Nephron (organoid): ENCODE measurements at regions not wholly inside any gene's neighbourhood (a gene's known extent, or its start where the extent isn't known, plus 50 kb on each side); places are given as distances from the start of the nearest gene placed in this dataset.

Experiments used
- H3K27ac Mint-ChIP-seq, 3 experiments: 2 replicates each; pipeline ENCODE4 v1.8.0; 2020; ENCODE audit warnings: mixed read lengths in 3 of 3, mild to moderate bottlenecking in 2 of 3, moderate library complexity in 1 of 3
- H3K27me3 Mint-ChIP-seq: 2 replicates; pipeline ENCODE4 v1.8.0; 2021; ENCODE audit warnings: low read depth, mild to moderate bottlenecking, moderate library complexity, mixed read lengths
- H3K36me3 Mint-ChIP-seq: 2 replicates; pipeline ENCODE4 v1.8.0; 2020; ENCODE audit warnings: low read depth, mixed read lengths
- H3K4me1 Mint-ChIP-seq: 2 replicates; pipeline ENCODE4 v1.8.0; 2020; ENCODE audit warnings: mixed read lengths
- H3K4me3 Mint-ChIP-seq, 3 experiments: 2 replicates each; pipeline ENCODE4 v1.8.0; 2020; ENCODE audit warnings: mild to moderate bottlenecking in 3 of 3, mixed read lengths in 3 of 3, moderate library complexity in 2 of 3
- H3K9me3 Mint-ChIP-seq: 2 replicates; pipeline ENCODE4 v1.8.0; 2020; ENCODE audit warnings: mixed read lengths
- TF ChIP-seq, protein P1 (sequence below), 3 experiments: fragments of 200-600 bp; sonication (generic); IDR thresholded peaks; one replicate each; pipeline ENCODE4 v1.5.0; 2021; ENCODE audit warnings: antibody characterized with exemption in 3 of 3; ENCODE audit not compliant: unreplicated experiment in 3 of 3

DNA sequence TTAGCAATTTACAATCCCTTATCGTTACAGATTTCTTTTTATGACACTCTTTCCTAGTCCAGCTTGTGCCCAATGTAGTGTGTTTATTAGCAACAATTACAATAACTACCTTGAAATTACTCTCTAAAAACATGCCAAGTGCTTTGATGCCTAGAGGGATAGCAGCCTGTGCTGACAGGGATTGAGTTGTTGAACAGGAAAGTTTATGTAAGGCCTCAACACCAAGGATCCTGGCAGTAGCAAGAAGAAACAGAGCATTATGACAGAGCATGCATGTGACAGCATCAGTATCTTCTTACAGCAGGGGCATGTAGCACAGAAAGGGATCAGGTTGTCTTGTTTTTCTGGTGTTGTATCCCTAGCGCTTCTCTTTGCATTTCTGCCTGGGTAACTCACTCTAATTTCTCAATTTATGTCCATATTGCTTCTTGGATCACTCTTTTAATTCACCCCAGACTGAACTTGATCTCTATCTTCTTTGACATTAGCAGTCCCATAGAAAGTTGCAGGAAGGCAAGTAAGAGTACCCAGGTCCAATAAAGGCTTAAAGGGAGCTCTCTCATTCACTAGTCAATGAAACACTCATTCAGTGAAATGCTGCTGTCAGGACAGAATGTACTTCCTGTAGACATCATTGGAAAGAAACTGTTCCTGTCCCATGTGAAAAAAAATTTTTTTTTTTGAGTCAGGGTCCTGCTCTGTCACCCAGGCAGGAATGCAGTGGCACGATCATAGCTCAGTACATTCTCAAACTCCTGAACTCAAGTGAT, 220.0 kb upstream of the GRIP1 start:
- Mint-ChIP-seq H3K4me1 (peaks cover 30% of the 10 kb centered on the region), H3K4me3 (no peak overlapping the region), H3K9me3 (no peaks in the 10 kb centered on the region), H3K27me3 (no peaks in the 10 kb centered on the region), H3K27ac (peak overlapping the region in 1 of 3 experiments; percentile 13), H3K36me3 (peaks cover 4% of the 10 kb centered on the region)
- TF ChIP-seq, protein P1, sequence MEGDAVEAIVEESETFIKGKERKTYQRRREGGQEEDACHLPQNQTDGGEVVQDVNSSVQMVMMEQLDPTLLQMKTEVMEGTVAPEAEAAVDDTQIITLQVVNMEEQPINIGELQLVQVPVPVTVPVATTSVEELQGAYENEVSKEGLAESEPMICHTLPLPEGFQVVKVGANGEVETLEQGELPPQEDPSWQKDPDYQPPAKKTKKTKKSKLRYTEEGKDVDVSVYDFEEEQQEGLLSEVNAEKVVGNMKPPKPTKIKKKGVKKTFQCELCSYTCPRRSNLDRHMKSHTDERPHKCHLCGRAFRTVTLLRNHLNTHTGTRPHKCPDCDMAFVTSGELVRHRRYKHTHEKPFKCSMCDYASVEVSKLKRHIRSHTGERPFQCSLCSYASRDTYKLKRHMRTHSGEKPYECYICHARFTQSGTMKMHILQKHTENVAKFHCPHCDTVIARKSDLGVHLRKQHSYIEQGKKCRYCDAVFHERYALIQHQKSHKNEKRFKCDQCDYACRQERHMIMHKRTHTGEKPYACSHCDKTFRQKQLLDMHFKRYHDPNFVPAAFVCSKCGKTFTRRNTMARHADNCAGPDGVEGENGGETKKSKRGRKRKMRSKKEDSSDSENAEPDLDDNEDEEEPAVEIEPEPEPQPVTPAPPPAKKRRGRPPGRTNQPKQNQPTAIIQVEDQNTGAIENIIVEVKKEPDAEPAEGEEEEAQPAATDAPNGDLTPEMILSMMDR (IDR thresholded peaks at IDR 0.05; ENCODE audit: unreplicated experiment in 3 of 3) = no peak

DNA sequence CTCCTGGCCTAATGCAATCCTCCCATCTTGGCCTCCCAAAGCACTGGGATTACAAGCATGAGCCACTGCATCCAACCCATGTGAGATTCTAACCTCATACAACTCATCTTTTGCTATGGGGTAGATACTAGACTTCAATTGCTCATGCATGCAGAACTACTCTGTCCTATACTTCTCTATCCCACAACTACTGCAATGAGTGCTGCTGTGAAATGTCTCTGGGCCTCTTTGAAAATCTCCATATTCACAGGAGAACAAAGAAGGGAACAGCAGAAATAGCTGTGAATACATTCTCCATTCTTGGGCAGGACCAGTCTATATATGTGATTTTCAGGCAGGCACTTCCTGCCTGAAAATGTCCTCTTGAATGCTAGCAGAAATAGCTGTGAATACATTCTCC, 220.7 kb upstream of the GRIP1 start:
- H3K9me3 Mint-ChIP-seq = no peaks in the 10 kb centered on the region
- H3K36me3 Mint-ChIP-seq = peaks cover 4% of the 10 kb centered on the region
- peak overlapping the region in 2 of 3 experiments; percentile 4 to 34 for H3K27ac Mint-ChIP-seq
- no peak overlapping the region for H3K4me3 Mint-ChIP-seq
- TF ChIP-seq, protein P1 (IDR thresholded peaks at IDR 0.05; ENCODE audit: unreplicated experiment in 3 of 3) = no peak
- peaks cover 30% of the 10 kb centered on the region for H3K4me1 Mint-ChIP-seq
- H3K27me3 Mint-ChIP-seq = no peaks in the 10 kb centered on the region

DNA sequence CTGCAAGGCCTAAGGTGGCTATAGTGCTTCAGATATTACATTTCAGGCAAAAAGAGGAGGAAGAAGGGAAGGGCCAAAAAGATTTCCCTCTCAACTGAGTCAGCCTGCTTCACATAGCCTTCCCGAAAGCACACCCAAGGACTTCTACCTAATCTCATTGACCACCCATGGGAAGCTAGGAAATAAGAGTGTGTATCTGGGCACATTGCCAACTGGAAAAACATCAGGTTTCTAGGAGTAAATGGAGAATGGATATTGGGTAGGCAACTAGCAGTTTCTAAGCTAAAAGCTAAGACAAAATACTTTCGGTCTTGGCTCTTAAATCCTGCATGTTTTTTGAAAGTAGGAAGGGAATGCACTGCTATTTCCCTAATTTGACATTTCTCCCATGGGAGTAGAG, 221.7 kb upstream of the GRIP1 start:
- Mint-ChIP-seq H3K9me3 (no peaks in the 10 kb centered on the region), H3K4me1 (peaks cover 30% of the 10 kb centered on the region), H3K27ac (peak overlapping the region in 1 of 3 experiments; percentile 56), H3K36me3 (no peaks in the 10 kb centered on the region), H3K4me3 (no peak overlapping the region), H3K27me3 (no peaks in the 10 kb centered on the region)
- TF ChIP-seq, protein P1 (IDR thresholded peaks at IDR 0.05; ENCODE audit: unreplicated experiment in 3 of 3) = no peak

DNA sequence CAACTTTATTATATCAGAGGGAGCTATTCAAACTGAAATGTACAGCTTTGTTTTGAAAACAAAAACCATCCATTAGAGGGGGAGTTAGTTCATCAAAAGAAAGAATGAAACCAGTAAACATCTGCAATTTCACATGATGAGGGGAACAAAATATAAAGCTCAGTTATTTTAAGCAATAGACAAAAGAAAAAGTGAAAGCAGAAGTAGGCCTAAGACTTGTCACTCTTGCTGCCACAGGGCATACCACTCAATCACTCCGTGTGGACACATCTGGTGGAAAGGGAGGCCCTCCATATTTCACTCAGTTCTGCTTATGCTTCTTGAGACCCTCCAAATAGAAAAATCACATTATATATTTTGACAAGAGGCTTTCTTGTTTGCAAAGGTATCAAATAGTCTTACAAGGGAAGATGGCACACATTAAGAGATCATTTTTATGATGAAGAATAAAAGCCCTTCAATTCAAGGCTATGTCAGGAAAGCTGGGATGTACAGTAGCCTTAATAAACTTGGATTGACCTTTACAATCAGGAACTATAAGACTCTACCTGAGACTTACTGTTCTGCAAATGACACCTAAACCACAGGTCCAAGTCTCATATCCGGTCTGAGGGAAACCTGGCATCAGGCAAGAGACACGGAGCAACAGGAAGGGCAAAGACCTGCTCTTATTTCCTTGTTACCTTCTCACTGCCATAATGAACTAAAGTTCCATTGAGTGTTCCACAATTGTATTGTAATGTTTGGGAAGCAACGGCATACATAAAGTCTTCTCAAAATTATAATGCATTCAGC, 222.5 kb upstream of the GRIP1 start:
- TF ChIP-seq, protein P1 (IDR thresholded peaks at IDR 0.05; ENCODE audit: unreplicated experiment in 3 of 3) = no peak
- Mint-ChIP-seq H3K9me3 (no peaks in the 10 kb centered on the region), H3K4me1 (peaks cover 30% of the 10 kb centered on the region), H3K36me3 (no peaks in the 10 kb centered on the region), H3K4me3 (no peak overlapping the region), H3K27ac (peak overlapping the region in 1 of 3 experiments; percentile 56), H3K27me3 (no peaks in the 10 kb centered on the region)

DNA sequence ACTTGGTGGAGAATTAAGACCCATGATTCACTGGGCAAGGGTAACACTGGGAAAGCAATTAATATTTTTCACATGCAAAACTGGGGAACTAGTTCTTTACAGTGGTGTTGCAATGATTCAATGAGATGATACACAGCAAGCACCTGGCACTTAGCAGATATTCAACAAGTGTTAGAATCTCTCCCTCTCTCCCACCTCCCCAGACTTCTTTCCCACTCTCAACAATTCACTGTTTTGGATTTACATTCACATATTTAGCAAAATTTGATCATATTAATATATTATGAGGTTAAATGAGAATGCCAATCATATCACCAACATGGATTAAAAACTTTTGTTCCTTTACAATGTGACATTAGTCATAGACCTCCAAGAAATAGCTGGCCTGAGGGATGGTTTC, 223.1 kb upstream of the GRIP1 start:
- Mint-ChIP-seq H3K27me3 (no peaks in the 10 kb centered on the region), H3K9me3 (no peaks in the 10 kb centered on the region), H3K27ac (no peak overlapping the region), H3K4me3 (no peak overlapping the region), H3K4me1 (peaks cover 30% of the 10 kb centered on the region), H3K36me3 (no peaks in the 10 kb centered on the region)
- TF ChIP-seq, protein P1 (IDR thresholded peaks at IDR 0.05; ENCODE audit: unreplicated experiment in 3 of 3) = no peak
